Naive B cell (primary cell): ENCODE measurements at regions not wholly inside any gene's neighbourhood (a gene's known extent, or its start where the extent isn't known, plus 50 kb on each side); places are given as distances from the start of the nearest gene placed in this dataset.

Experiments
- ATAC-seq, 2 donors: fragments of 150-1000 bp; cut with Tn5 transposase; 2 replicates each; pipeline ENCODE4 v1.10.0; 2021; ENCODE audit warnings: low read depth in 2 of 2, mild to moderate bottlenecking in 2 of 2, moderate library complexity in 2 of 2
- DNase-seq: peaks from one replicate; pipeline ENCODE4 v3.0.0; 2022
- H3K27ac Mint-ChIP-seq, 6 donors: one replicate each; pipeline ENCODE4 v1.8.0; 2020 to 2022; ENCODE audit warnings: mild to moderate bottlenecking in 6 of 6, mixed read lengths in 6 of 6, moderate library complexity in 5 of 6, inconsistent platforms in 2 of 6
- H3K27me3 Mint-ChIP-seq, 3 donors: one replicate each; pipeline ENCODE4 v1.8.0; 2021 to 2022; ENCODE audit warnings: mixed read lengths in 3 of 3, mild to moderate bottlenecking in 1 of 3
- H3K36me3 Mint-ChIP-seq, 2 donors: one replicate each; pipeline ENCODE4 v1.8.0; 2020 to 2022; ENCODE audit warnings: mixed read lengths in 2 of 2, inconsistent platforms in 1 of 2, mild to moderate bottlenecking in 1 of 2
- H3K4me1 Mint-ChIP-seq, 3 donors: one replicate each; pipeline ENCODE4 v1.8.0; 2020 to 2022; ENCODE audit warnings: mixed read lengths in 3 of 3, inconsistent platforms in 1 of 3, mild to moderate bottlenecking in 1 of 3, moderate library complexity in 1 of 3
- H3K4me3 Mint-ChIP-seq, 8 donors: one replicate each; pipeline ENCODE4 v1.8.0; 2020 to 2022; ENCODE audit warnings: mild to moderate bottlenecking in 8 of 8, mixed read lengths in 8 of 8, moderate library complexity in 8 of 8, inconsistent platforms in 2 of 8
- H3K9me3 Mint-ChIP-seq, 7 donors: one replicate each; pipeline ENCODE4 v1.8.0; 2020 to 2022; ENCODE audit warnings: mixed read lengths in 7 of 7, mild to moderate bottlenecking in 5 of 7, inconsistent platforms in 2 of 7, moderate library complexity in 1 of 7

- H3K27ac Mint-ChIP-seq = no peak overlapping the region
- no peaks in the 10 kb centered on the region for H3K4me1 Mint-ChIP-seq
- no peak overlapping the region for H3K4me3 Mint-ChIP-seq
- no peaks in the 10 kb centered on the region for H3K36me3 Mint-ChIP-seq
- peaks cover 0 to 13% (median 5%) of the 10 kb centered on the region in 7 donors for H3K9me3 Mint-ChIP-seq
- no peaks in the 10 kb centered on the region for H3K27me3 Mint-ChIP-seq
- ATAC-seq = no peak
- DNase-seq = no peak
These were observed 753.0 kb upstream of the SGCG start for GRCh38 chr13:22427783-22428182.

GRCh38 chr13:22428188-22428828 lies 752.5 kb upstream of the SGCG start:
- Mint-ChIP-seq H3K27ac (no peak overlapping the region), H3K9me3 (peaks cover 0 to 11% (median 5%) of the 10 kb centered on the region in 7 donors), H3K36me3 (no peaks in the 10 kb centered on the region), H3K27me3 (no peaks in the 10 kb centered on the region), H3K4me1 (no peaks in the 10 kb centered on the region), H3K4me3 (no peak overlapping the region)
- ATAC-seq (no peak), DNase-seq (no peak)

GRCh38 chr13:22432690-22433089 lies 748.1 kb upstream of the SGCG start:
- H3K4me1 Mint-ChIP-seq = no peaks in the 10 kb centered on the region
- DNase-seq (no peak), ATAC-seq (no peak)
- H3K36me3 Mint-ChIP-seq = no peaks in the 10 kb centered on the region
- peaks cover 0 to 7% (median 3%) of the 10 kb centered on the region in 7 donors for H3K9me3 Mint-ChIP-seq
- H3K4me3 Mint-ChIP-seq = no peak overlapping the region
- no peaks in the 10 kb centered on the region for H3K27me3 Mint-ChIP-seq
- no peak overlapping the region for H3K27ac Mint-ChIP-seq

GRCh38 chr13:22447132-22447886 lies 733.5 kb upstream of the SGCG start:
- H3K4me1 Mint-ChIP-seq = no peaks in the 10 kb centered on the region
- no peak overlapping the region for H3K27ac Mint-ChIP-seq
- ATAC-seq = no peak
- no peaks in the 10 kb centered on the region for H3K36me3 Mint-ChIP-seq
- H3K27me3 Mint-ChIP-seq = no peaks in the 10 kb centered on the region
- no peak for DNase-seq
- no peak overlapping the region for H3K4me3 Mint-ChIP-seq
- H3K9me3 Mint-ChIP-seq = peaks cover 0 to 8% (median 0%) of the 10 kb centered on the region in 7 donors

- H3K27ac Mint-ChIP-seq = no peak overlapping the region
- ATAC-seq = no peak
- H3K9me3 Mint-ChIP-seq = peaks cover 0 to 1% (median 0%) of the 10 kb centered on the region in 7 donors
- no peaks in the 10 kb centered on the region for H3K36me3 Mint-ChIP-seq
- H3K4me1 Mint-ChIP-seq = no peaks in the 10 kb centered on the region
- no peak overlapping the region for H3K4me3 Mint-ChIP-seq
- H3K27me3 Mint-ChIP-seq = no peaks in the 10 kb centered on the region
- DNase-seq = no peak
These were observed 731.5 kb upstream of the SGCG start for GRCh38 chr13:22449251-22449650.

GRCh38 chr13:22451327-22451741 lies 729.4 kb upstream of the SGCG start:
- Mint-ChIP-seq H3K4me1 (no peaks in the 10 kb centered on the region), H3K27ac (no peak overlapping the region), H3K9me3 (peaks cover 0 to 1% (median 0%) of the 10 kb centered on the region in 7 donors), H3K4me3 (no peak overlapping the region), H3K36me3 (no peaks in the 10 kb centered on the region), H3K27me3 (no peaks in the 10 kb centered on the region)
- DNase-seq = no peak
- ATAC-seq = no peak

GRCh38 chr13:22454586-22454985 lies 726.2 kb upstream of the SGCG start:
- no peaks in the 10 kb centered on the region for H3K36me3 Mint-ChIP-seq
- H3K4me1 Mint-ChIP-seq = no peaks in the 10 kb centered on the region
- H3K27ac Mint-ChIP-seq = no peak overlapping the region
- no peak for ATAC-seq
- H3K9me3 Mint-ChIP-seq = no peaks in the 10 kb centered on the region
- no peak for DNase-seq
- H3K4me3 Mint-ChIP-seq = no peak overlapping the region
- no peaks in the 10 kb centered on the region for H3K27me3 Mint-ChIP-seq

- H3K36me3 Mint-ChIP-seq = no peaks in the 10 kb centered on the region
- H3K9me3 Mint-ChIP-seq = no peaks in the 10 kb centered on the region
- H3K4me3 Mint-ChIP-seq = no peak overlapping the region
- no peaks in the 10 kb centered on the region for H3K27me3 Mint-ChIP-seq
- no peak overlapping the region for H3K27ac Mint-ChIP-seq
- DNase-seq = no peak
- no peaks in the 10 kb centered on the region for H3K4me1 Mint-ChIP-seq
- no peak for ATAC-seq
These were observed 725.7 kb upstream of the SGCG start for GRCh38 chr13:22455036-22455435.

GRCh38 chr13:22461854-22462490 lies 718.8 kb upstream of the SGCG start:
- no peak overlapping the region for H3K27ac Mint-ChIP-seq
- DNase-seq (no peak), ATAC-seq (no peak)
- no peaks in the 10 kb centered on the region for H3K36me3 Mint-ChIP-seq
- no peaks in the 10 kb centered on the region for H3K9me3 Mint-ChIP-seq
- H3K4me3 Mint-ChIP-seq = no peak overlapping the region
- no peaks in the 10 kb centered on the region for H3K4me1 Mint-ChIP-seq
- no peaks in the 10 kb centered on the region for H3K27me3 Mint-ChIP-seq

- H3K27me3 Mint-ChIP-seq = no peaks in the 10 kb centered on the region
- H3K9me3 Mint-ChIP-seq = no peaks in the 10 kb centered on the region
- ATAC-seq (no peak), DNase-seq (no peak)
- no peaks in the 10 kb centered on the region for H3K36me3 Mint-ChIP-seq
- peak overlapping the region in 1 of 6 donors; percentile 4 for H3K27ac Mint-ChIP-seq
- H3K4me1 Mint-ChIP-seq = no peaks in the 10 kb centered on the region
- H3K4me3 Mint-ChIP-seq = no peak overlapping the region
These were observed 717.7 kb upstream of the SGCG start for GRCh38 chr13:22463089-22463488.

- peaks cover 0 to 3% (median 0%) of the 10 kb centered on the region in 7 donors for H3K9me3 Mint-ChIP-seq
- DNase-seq = no peak
- H3K4me1 Mint-ChIP-seq = no peaks in the 10 kb centered on the region
- ATAC-seq = no peak
- H3K27me3 Mint-ChIP-seq = no peaks in the 10 kb centered on the region
- no peak overlapping the region for H3K4me3 Mint-ChIP-seq
- no peaks in the 10 kb centered on the region for H3K36me3 Mint-ChIP-seq
- no peak overlapping the region for H3K27ac Mint-ChIP-seq
These were observed 712.7 kb upstream of the SGCG start for GRCh38 chr13:22468045-22468444.

- no peak for DNase-seq
- H3K27me3 Mint-ChIP-seq = no peaks in the 10 kb centered on the region
- H3K4me3 Mint-ChIP-seq = no peak overlapping the region
- ATAC-seq = no peak
- peaks cover 0 to 3% (median 0%) of the 10 kb centered on the region in 7 donors for H3K9me3 Mint-ChIP-seq
- no peaks in the 10 kb centered on the region for H3K4me1 Mint-ChIP-seq
- no peaks in the 10 kb centered on the region for H3K36me3 Mint-ChIP-seq
- H3K27ac Mint-ChIP-seq = no peak overlapping the region
These were observed 712.0 kb upstream of the SGCG start for GRCh38 chr13:22468824-22469223.

GRCh38 chr13:22469452-22469851 lies 711.3 kb upstream of the SGCG start:
- peaks cover 0 to 3% (median 0%) of the 10 kb centered on the region in 7 donors for H3K9me3 Mint-ChIP-seq
- H3K27ac Mint-ChIP-seq = no peak overlapping the region

GRCh38 chr13:22470075-22470474 lies 710.7 kb upstream of the SGCG start:
- Mint-ChIP-seq H3K9me3 (peaks cover 0 to 3% (median 0%) of the 10 kb centered on the region in 7 donors), H3K27me3 (no peaks in the 10 kb centered on the region), H3K4me1 (no peaks in the 10 kb centered on the region), H3K36me3 (no peaks in the 10 kb centered on the region), H3K4me3 (no peak overlapping the region), H3K27ac (no peak overlapping the region)
- ATAC-seq (no peak), DNase-seq (no peak)

More at GRCh38 chr13:22469452-22469851, 711.3 kb upstream of the SGCG start:
- Mint-ChIP-seq H3K27me3 (no peaks in the 10 kb centered on the region), H3K4me3 (no peak overlapping the region), H3K36me3 (no peaks in the 10 kb centered on the region), H3K4me1 (no peaks in the 10 kb centered on the region)
- ATAC-seq = no peak
- no peak for DNase-seq
